Colon (tissue), 2 donors: ENCODE measurements at regions not wholly inside any gene's neighbourhood (a gene's known extent, or its start where the extent isn't known, plus 50 kb on each side); places are given as distances from the start of the nearest gene placed in this dataset.

Experiments used
- FAIRE-seq: peaks from 2 replicates; lab custom pipeline; 2012; peaks lifted over from hg19 to GRCh38; lab: Jason Lieb, UNC
- donor health status: control.
- donor health status: control.

- no peak for FAIRE-seq
Measured at GRCh38 chr3:96712792-96713191, 101.6 kb upstream of the EPHA6 start.

- FAIRE-seq: no peak
Measured at GRCh38 chr3:96719921-96720320, 94.5 kb upstream of the EPHA6 start.

GRCh38 chr3:96731031-96731430, 83.4 kb upstream of the EPHA6 start:
- FAIRE-seq: no peak

- no peak for FAIRE-seq
Measured at GRCh38 chr3:96734273-96735009, 80.0 kb upstream of the EPHA6 start.

- no peak for FAIRE-seq
Measured at GRCh38 chr3:96748139-96748538, 66.3 kb upstream of the EPHA6 start.

GRCh38 chr3:96750094-96750767, 64.2 kb upstream of the EPHA6 start:
- no peak for FAIRE-seq

- no peak for FAIRE-seq
Measured at GRCh38 chr3:96753124-96753523, 61.3 kb upstream of the EPHA6 start.

GRCh38 chr3:96754128-96754527, 60.3 kb upstream of the EPHA6 start:
- no peak for FAIRE-seq

GRCh38 chr3:96755519-96755918, 58.9 kb upstream of the EPHA6 start:
- FAIRE-seq: no peak

- no peak for FAIRE-seq
Measured at GRCh38 chr3:96756516-96756915, 57.9 kb upstream of the EPHA6 start.

- FAIRE-seq: no peak
Measured at GRCh38 chr3:96760956-96761355, 53.4 kb upstream of the EPHA6 start.
